Femur (tissue), 1 donor: ENCODE measurements at regions not wholly inside any gene's neighbourhood (a gene's known extent, or its start where the extent isn't known, plus 50 kb on each side); places are given as distances from the start of the nearest gene placed in this dataset.

Experiments
- DNase-seq: peaks from one replicate; pipeline ENCODE4 v3.0.0-alpha.2; 2017

- no peak for DNase-seq
These were observed 462.6 kb downstream of the ENC1 start for GRCh38 chr5:74177961-74178360.

GRCh38 chr5:74174366-74174765, 466.2 kb downstream of the ENC1 start:
- DNase-seq: no peak

- DNase-seq: no peak
These were observed 466.9 kb downstream of the ENC1 start for GRCh38 chr5:74173665-74174064.

- no peak for DNase-seq
These were observed 467.3 kb downstream of the ENC1 start for GRCh38 chr5:74173241-74173640.

GRCh38 chr5:74169701-74170100, 470.8 kb downstream of the ENC1 start:
- DNase-seq: no peak

- no peak for DNase-seq
These were observed 472.6 kb downstream of the ENC1 start for GRCh38 chr5:74167930-74168315.

- no peak for DNase-seq
These were observed 473.2 kb downstream of the ENC1 start for GRCh38 chr5:74167206-74167929.

GRCh38 chr5:74166064-74166463, 474.5 kb downstream of the ENC1 start:
- DNase-seq: no peak

- peak; percentile 75 for DNase-seq
These were observed 475.7 kb downstream of the ENC1 start for GRCh38 chr5:74164725-74165235.

GRCh38 chr5:74162524-74162923, 478.0 kb downstream of the ENC1 start:
- no peak for DNase-seq

GRCh38 chr5:74161170-74161569, 479.4 kb downstream of the ENC1 start:
- DNase-seq: no peak

GRCh38 chr5:74156728-74157383, 483.7 kb downstream of the ENC1 start:
- DNase-seq: no peak

- no peak for DNase-seq
These were observed 485.0 kb downstream of the ENC1 start for GRCh38 chr5:74155501-74155900.

- DNase-seq: no peak
These were observed 486.0 kb downstream of the ENC1 start for GRCh38 chr5:74154526-74154925.

GRCh38 chr5:74153255-74153790, 487.2 kb downstream of the ENC1 start:
- DNase-seq: no peak

- DNase-seq: no peak
These were observed 487.8 kb downstream of the ENC1 start for GRCh38 chr5:74152625-74153254.

- no peak for DNase-seq
These were observed 488.4 kb downstream of the ENC1 start for GRCh38 chr5:74152136-74152535.

- DNase-seq: no peak
These were observed 491.1 kb downstream of the ENC1 start for GRCh38 chr5:74149395-74149794.

- DNase-seq: peak; percentile 59
These were observed 492.2 kb downstream of the ENC1 start for GRCh38 chr5:74148321-74148720.

- peak; percentile 64 for DNase-seq
These were observed 493.7 kb downstream of the ENC1 start for GRCh38 chr5:74146796-74147195.

GRCh38 chr5:74145951-74146350, 494.6 kb downstream of the ENC1 start:
- peak; percentile 37 for DNase-seq

- no peak for DNase-seq
These were observed 496.7 kb downstream of the ENC1 start for GRCh38 chr5:74143721-74144330.

GRCh38 chr5:74143151-74143550, 497.4 kb downstream of the ENC1 start:
- no peak for DNase-seq
